GM23338 (cell line): ENCODE measurements at regions not wholly inside any gene's neighbourhood (a gene's known extent, or its start where the extent isn't known, plus 50 kb on each side); places are given as distances from the start of the nearest gene placed in this dataset.
A peak's percentile ranks its signal among the peaks of the same experiment; 100 is the strongest.

Source experiments
- ATAC-seq: fragments of 200-7000 bp; cut with Tn5 transposase; 3 replicates; pipeline ENCODE4 v1.9.1; 2020
- DNase-seq: peaks from one replicate; pipeline ENCODE4 v3.0.0-alpha.2; 2015; ENCODE audit warnings: low spot score
- H2AFZ ChIP-seq: fragments of 200-600 bp; sonication (generic); 2 replicates; pipeline ENCODE4 v1.8.0; 2016; ENCODE audit warnings: antibody characterized with exemption, mild to moderate bottlenecking, moderate library complexity
- H3F3A ChIP-seq: fragments of 200-600 bp; sonication (generic); replicated peaks from 2 replicates; pipeline ENCODE4 v1.8.0; 2017; ENCODE audit warnings: antibody characterized with exemption, mixed run types, low read depth
- H3K27ac ChIP-seq: fragments of 200-600 bp; sonication (generic); 2 replicates; pipeline ENCODE4 v1.6.1; 2016; ENCODE audit warnings: low read depth
- H3K27me3 ChIP-seq: fragments of 200-600 bp; sonication (generic); 2 replicates; pipeline ENCODE4 v1.8.0; 2016; ENCODE audit warnings: mild to moderate bottlenecking, mixed run types, moderate library complexity; ENCODE audit not compliant: insufficient read depth
- H3K36me3 ChIP-seq: fragments of 200-600 bp; sonication (generic); 2 replicates; pipeline ENCODE4 v1.8.0; 2016; ENCODE audit warnings: mild to moderate bottlenecking; ENCODE audit not compliant: insufficient read depth
- H3K4me1 ChIP-seq: fragments of 200-600 bp; sonication (generic); 2 replicates; pipeline ENCODE4 v1.8.0; 2016; ENCODE audit warnings: mild to moderate bottlenecking, moderate library complexity; ENCODE audit not compliant: insufficient read depth
- H3K4me2 ChIP-seq: fragments of 200-600 bp; sonication (generic); 2 replicates; pipeline ENCODE4 v1.7.1; 2017; ENCODE audit warnings: mixed run types
- H3K4me3 ChIP-seq: fragments of 200-600 bp; sonication (generic); 2 replicates; pipeline ENCODE4 v1.6.1; 2016; ENCODE audit warnings: mixed run types
- H3K79me2 ChIP-seq: fragments of 200-600 bp; sonication (generic); replicated peaks from 2 replicates; pipeline ENCODE4 v1.8.0; 2017; ENCODE audit warnings: mild to moderate bottlenecking; ENCODE audit not compliant: insufficient read depth
- H3K9me2 ChIP-seq: fragments of 200-600 bp; sonication (generic); 2 replicates; pipeline ENCODE4 v1.8.0; 2017; ENCODE audit not compliant: insufficient read depth
- H4K20me1 ChIP-seq: fragments of 200-600 bp; sonication (generic); replicated peaks from 2 replicates; pipeline ENCODE4 v1.8.0; 2017; ENCODE audit warnings: mild to moderate bottlenecking; ENCODE audit not compliant: insufficient read depth
- H3K27ac Mint-ChIP-seq: 2 replicates; pipeline ENCODE4 v1.8.0; 2020; ENCODE audit warnings: inconsistent platforms, mild to moderate bottlenecking, moderate library complexity, mixed read lengths
- H3K27me3 Mint-ChIP-seq: 3 replicates; pipeline ENCODE4 v1.8.0; 2022; ENCODE audit warnings: low read depth, mild to moderate bottlenecking, moderate library complexity, mixed read lengths, inconsistent platforms; ENCODE audit not compliant: insufficient read depth, poor library complexity
- H3K36me3 Mint-ChIP-seq: 3 replicates; pipeline ENCODE4 v1.8.0; 2021; ENCODE audit warnings: low read depth, mild to moderate bottlenecking, inconsistent platforms, moderate library complexity, mixed read lengths
- H3K4me1 Mint-ChIP-seq: 3 replicates; pipeline ENCODE4 v1.8.0; 2020; ENCODE audit warnings: mild to moderate bottlenecking, inconsistent platforms, mixed read lengths
- H3K4me3 Mint-ChIP-seq: 3 replicates; pipeline ENCODE4 v1.8.0; 2021; ENCODE audit warnings: moderate library complexity, mild to moderate bottlenecking, inconsistent platforms, mixed read lengths
- H3K9me3 Mint-ChIP-seq: 3 replicates; pipeline ENCODE4 v1.8.0; 2020; ENCODE audit warnings: moderate library complexity, mild to moderate bottlenecking, inconsistent platforms, mixed read lengths
- EZH2phosphoT487 ChIP-seq: fragments of 200-600 bp; sonication (generic); IDR thresholded peaks from one replicate; pipeline ENCODE4 v1.8.1; 2018; ENCODE audit warnings: antibody characterized with exemption; ENCODE audit not compliant: unreplicated experiment
- JUNB ChIP-seq: IDR thresholded peaks from one replicate; pipeline ENCODE4 v1.6.1; 2016; ENCODE audit warnings: antibody characterized with exemption; ENCODE audit not compliant: unreplicated experiment
- NANOG ChIP-seq: IDR thresholded peaks from 2 replicates; pipeline ENCODE4 v1.6.1; 2016; ENCODE audit warnings: antibody characterized with exemption, borderline replicate concordance
- POLR2AphosphoS5 ChIP-seq: IDR thresholded peaks from 2 replicates; pipeline ENCODE4 v1.6.1; 2016; ENCODE audit warnings: antibody characterized with exemption, low read depth
- STAT1 ChIP-seq: IDR thresholded peaks from one replicate; pipeline ENCODE4 v1.6.1; 2016; ENCODE audit warnings: antibody characterized with exemption; ENCODE audit not compliant: unreplicated experiment
- TF ChIP-seq, protein P1 (sequence below): IDR thresholded peaks from one replicate; pipeline ENCODE4 v1.6.1; 2018; ENCODE audit warnings: antibody characterized with exemption; ENCODE audit not compliant: unreplicated experiment
- TF ChIP-seq, protein P2 (sequence below): fragments of 250-450 bp; sonication (Bioruptor Pico); IDR thresholded peaks from 2 replicates; pipeline ENCODE4 v1.5.0; 2020; ENCODE audit warnings: mild to moderate bottlenecking, moderate library complexity
- TF ChIP-seq, protein P3 (sequence below), 2 experiments: fragments of 200-600 bp in 1 of 2; sonication (generic) in 1 of 2; conservative IDR thresholded peaks; 2 replicates each; pipeline versions ENCODE4 v1.5.1 to v1.6.1; 2016 to 2017; ENCODE audit warnings: antibody characterized with exemption in 2 of 2, low read depth in 2 of 2, mild to moderate bottlenecking in 2 of 2, moderate library complexity in 1 of 2

DNA sequence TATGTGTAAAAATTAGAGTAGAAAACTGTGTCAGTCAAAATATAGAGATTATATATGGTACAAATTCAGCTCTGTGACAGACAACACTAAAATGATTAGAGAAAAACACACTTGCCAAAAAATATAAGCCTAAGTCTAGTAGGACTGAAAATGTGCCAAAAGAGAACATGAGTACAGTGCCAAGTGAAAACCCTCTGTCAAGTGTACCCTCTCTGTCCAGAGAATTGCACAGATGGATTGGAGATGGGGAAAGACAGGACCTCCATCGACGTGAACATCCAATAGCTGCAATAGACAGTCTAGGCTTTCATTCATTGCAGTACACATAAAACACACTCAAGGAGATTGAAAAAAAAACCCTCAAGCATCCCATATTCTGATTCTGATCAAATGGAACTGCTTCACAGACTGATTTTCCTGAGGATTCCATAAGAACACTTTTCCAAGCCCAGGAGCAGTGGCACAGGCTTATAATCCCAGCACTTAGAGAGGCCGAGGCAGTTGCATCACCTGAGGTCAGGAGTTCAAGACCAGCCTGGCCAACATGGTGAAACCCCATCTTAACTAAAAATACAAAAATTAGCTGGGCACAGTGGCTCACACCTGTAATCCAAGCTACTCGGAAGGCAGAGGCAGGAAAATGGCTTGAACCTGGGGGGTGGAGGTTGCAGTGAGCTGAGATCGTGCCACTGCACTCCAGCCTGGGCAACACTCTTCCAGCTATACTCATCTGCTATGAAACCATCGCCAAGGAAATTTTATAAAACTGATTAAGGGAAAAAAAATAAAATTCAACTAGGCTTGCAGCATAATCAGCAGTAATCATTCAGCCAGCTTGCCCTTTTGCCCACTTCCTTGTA lies 110.0 kb upstream of the TRIM24 start:
- no peak overlapping the region for H3K27ac Mint-ChIP-seq
- H3K9me2 ChIP-seq = no peaks in the 10 kb centered on the region; the same call in 1 of the 2 replicates
- no peaks in the 10 kb centered on the region for H3K27me3 Mint-ChIP-seq
- ATAC-seq = no peak
- no peak overlapping the region for H3K4me3 ChIP-seq
- no peak overlapping the region for H3K4me2 ChIP-seq
- H3K36me3 ChIP-seq = no peaks in the 10 kb centered on the region
- no peaks in the 10 kb centered on the region for H3K79me2 ChIP-seq
- H3K9me3 Mint-ChIP-seq = peaks cover 40% of the 10 kb centered on the region
- no peak for TF ChIP-seq STAT1
- TF ChIP-seq, protein P1, sequence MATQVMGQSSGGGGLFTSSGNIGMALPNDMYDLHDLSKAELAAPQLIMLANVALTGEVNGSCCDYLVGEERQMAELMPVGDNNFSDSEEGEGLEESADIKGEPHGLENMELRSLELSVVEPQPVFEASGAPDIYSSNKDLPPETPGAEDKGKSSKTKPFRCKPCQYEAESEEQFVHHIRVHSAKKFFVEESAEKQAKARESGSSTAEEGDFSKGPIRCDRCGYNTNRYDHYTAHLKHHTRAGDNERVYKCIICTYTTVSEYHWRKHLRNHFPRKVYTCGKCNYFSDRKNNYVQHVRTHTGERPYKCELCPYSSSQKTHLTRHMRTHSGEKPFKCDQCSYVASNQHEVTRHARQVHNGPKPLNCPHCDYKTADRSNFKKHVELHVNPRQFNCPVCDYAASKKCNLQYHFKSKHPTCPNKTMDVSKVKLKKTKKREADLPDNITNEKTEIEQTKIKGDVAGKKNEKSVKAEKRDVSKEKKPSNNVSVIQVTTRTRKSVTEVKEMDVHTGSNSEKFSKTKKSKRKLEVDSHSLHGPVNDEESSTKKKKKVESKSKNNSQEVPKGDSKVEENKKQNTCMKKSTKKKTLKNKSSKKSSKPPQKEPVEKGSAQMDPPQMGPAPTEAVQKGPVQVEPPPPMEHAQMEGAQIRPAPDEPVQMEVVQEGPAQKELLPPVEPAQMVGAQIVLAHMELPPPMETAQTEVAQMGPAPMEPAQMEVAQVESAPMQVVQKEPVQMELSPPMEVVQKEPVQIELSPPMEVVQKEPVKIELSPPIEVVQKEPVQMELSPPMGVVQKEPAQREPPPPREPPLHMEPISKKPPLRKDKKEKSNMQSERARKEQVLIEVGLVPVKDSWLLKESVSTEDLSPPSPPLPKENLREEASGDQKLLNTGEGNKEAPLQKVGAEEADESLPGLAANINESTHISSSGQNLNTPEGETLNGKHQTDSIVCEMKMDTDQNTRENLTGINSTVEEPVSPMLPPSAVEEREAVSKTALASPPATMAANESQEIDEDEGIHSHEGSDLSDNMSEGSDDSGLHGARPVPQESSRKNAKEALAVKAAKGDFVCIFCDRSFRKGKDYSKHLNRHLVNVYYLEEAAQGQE = no peak
- no peak for TF ChIP-seq EZH2phosphoT487
- TF ChIP-seq NANOG = no peak
- TF ChIP-seq POLR2AphosphoS5 = no peak
- TF ChIP-seq JUNB = no peak
- TF ChIP-seq, protein P2, sequence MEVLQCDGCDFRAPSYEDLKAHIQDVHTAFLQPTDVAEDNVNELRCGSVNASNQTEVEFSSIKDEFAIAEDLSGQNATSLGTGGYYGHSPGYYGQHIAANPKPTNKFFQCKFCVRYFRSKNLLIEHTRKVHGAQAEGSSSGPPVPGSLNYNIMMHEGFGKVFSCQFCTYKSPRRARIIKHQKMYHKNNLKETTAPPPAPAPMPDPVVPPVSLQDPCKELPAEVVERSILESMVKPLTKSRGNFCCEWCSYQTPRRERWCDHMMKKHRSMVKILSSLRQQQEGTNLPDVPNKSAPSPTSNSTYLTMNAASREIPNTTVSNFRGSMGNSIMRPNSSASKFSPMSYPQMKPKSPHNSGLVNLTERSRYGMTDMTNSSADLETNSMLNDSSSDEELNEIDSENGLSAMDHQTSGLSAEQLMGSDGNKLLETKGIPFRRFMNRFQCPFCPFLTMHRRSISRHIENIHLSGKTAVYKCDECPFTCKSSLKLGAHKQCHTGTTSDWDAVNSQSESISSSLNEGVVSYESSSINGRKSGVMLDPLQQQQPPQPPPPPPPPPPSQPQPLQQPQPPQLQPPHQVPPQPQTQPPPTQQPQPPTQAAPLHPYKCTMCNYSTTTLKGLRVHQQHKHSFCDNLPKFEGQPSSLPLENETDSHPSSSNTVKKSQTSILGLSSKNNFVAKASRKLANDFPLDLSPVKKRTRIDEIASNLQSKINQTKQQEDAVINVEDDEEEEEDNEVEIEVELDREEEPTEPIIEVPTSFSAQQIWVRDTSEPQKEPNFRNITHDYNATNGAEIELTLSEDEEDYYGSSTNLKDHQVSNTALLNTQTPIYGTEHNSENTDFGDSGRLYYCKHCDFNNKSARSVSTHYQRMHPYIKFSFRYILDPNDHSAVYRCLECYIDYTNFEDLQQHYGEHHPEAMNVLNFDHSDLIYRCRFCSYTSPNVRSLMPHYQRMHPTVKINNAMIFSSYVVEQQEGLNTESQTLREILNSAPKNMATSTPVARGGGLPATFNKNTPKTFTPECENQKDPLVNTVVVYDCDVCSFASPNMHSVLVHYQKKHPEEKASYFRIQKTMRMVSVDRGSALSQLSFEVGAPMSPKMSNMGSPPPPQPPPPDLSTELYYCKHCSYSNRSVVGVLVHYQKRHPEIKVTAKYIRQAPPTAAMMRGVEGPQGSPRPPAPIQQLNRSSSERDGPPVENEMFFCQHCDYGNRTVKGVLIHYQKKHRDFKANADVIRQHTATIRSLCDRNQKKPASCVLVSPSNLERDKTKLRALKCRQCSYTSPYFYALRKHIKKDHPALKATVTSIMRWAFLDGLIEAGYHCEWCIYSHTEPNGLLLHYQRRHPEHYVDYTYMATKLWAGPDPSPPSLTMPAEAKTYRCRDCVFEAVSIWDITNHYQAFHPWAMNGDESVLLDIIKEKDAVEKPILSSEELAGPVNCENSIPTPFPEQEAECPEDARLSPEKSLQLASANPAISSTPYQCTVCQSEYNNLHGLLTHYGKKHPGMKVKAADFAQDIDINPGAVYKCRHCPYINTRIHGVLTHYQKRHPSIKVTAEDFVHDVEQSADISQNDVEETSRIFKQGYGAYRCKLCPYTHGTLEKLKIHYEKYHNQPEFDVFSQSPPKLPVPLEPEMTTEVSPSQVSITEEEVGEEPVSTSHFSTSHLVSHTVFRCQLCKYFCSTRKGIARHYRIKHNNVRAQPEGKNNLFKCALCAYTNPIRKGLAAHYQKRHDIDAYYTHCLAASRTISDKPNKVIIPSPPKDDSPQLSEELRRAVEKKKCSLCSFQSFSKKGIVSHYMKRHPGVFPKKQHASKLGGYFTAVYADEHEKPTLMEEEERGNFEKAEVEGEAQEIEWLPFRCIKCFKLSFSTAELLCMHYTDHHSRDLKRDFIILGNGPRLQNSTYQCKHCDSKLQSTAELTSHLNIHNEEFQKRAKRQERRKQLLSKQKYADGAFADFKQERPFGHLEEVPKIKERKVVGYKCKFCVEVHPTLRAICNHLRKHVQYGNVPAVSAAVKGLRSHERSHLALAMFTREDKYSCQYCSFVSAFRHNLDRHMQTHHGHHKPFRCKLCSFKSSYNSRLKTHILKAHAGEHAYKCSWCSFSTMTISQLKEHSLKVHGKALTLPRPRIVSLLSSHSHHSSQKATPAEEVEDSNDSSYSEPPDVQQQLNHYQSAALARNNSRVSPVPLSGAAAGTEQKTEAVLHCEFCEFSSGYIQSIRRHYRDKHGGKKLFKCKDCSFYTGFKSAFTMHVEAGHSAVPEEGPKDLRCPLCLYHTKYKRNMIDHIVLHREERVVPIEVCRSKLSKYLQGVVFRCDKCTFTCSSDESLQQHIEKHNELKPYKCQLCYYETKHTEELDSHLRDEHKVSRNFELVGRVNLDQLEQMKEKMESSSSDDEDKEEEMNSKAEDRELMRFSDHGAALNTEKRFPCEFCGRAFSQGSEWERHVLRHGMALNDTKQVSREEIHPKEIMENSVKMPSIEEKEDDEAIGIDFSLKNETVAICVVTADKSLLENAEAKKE (CRISPR knock-in tag) = no peak
- TF ChIP-seq, protein P3, sequence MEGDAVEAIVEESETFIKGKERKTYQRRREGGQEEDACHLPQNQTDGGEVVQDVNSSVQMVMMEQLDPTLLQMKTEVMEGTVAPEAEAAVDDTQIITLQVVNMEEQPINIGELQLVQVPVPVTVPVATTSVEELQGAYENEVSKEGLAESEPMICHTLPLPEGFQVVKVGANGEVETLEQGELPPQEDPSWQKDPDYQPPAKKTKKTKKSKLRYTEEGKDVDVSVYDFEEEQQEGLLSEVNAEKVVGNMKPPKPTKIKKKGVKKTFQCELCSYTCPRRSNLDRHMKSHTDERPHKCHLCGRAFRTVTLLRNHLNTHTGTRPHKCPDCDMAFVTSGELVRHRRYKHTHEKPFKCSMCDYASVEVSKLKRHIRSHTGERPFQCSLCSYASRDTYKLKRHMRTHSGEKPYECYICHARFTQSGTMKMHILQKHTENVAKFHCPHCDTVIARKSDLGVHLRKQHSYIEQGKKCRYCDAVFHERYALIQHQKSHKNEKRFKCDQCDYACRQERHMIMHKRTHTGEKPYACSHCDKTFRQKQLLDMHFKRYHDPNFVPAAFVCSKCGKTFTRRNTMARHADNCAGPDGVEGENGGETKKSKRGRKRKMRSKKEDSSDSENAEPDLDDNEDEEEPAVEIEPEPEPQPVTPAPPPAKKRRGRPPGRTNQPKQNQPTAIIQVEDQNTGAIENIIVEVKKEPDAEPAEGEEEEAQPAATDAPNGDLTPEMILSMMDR (conservative IDR thresholded peaks at IDR 0.05; ENCODE audit: low read depth in 2 of 2) = no peak
- no peak for DNase-seq
- H3K36me3 Mint-ChIP-seq = peaks cover 41% of the 10 kb centered on the region
- H3K4me1 Mint-ChIP-seq = no peaks in the 10 kb centered on the region; the same call in 2 of the 3 replicates
- no peak overlapping the region for H3K4me3 Mint-ChIP-seq
- peak overlapping the region; percentile 52; the same call in 1 of the 2 replicates for H2AFZ ChIP-seq
- no peak overlapping the region for H3K27ac ChIP-seq
- no peaks in the 10 kb centered on the region for H3K4me1 ChIP-seq
- H4K20me1 ChIP-seq = no peaks in the 10 kb centered on the region
- H3K27me3 ChIP-seq = no peaks in the 10 kb centered on the region
- H3F3A ChIP-seq = no peaks in the 10 kb centered on the region
